ENCODE measurements at regions not wholly inside any gene's neighbourhood (a gene's known extent, or its start where the extent isn't known, plus 50 kb on each side); places are given as distances from the start of the nearest gene placed in this dataset.

GRCh38 chr2:65943099-65943786, 491.7 kb upstream of the MEIS1 start:
- H3K36me3 ChIP-seq (replicated peaks in 1 of 2; ENCODE audit: control insufficient read depth in 1 of 2, insufficient read depth in 2 of 2, low read length in 2 of 2), result no peaks in the 10 kb centered on the region
- Mint-ChIP-seq H3K27me3 (ENCODE audit: low read depth in 3 of 3) (no peaks in the 10 kb centered on the region), H3K4me1 (no peaks in the 10 kb centered on the region), H3K36me3 (no peaks in the 10 kb centered on the region), H3K27ac (peak overlapping the region in 1 of 7 donors; percentile 11), H3K4me3 (no peak overlapping the region), H3K9me3 (peaks cover 4 to 14% (median 9%) of the 10 kb centered on the region in 7 donors)
- 95% methylated on average over 10 of the region's 10 CpGs for WGBS (ENCODE audit: insufficient coverage)
- intact Hi-C loops (cut with micrococcal nuclease), result no loop called here
- no peak overlapping the region for H3K4me3 ChIP-seq (replicated peaks in 1 of 3; ENCODE audit: low read depth in 2 of 3, low read length in 3 of 3)
- H3K9me3 ChIP-seq (replicated peaks in 1 of 2; ENCODE audit: control insufficient read depth in 1 of 2, insufficient read depth in 1 of 2, low read length in 2 of 2), result peaks cover 0 to 12% of the 10 kb centered on the region in 2 donors
- H4K20me1 ChIP-seq (ENCODE audit: insufficient read depth, low read length), result no peaks in the 10 kb centered on the region
- H3K27ac ChIP-seq (ENCODE audit: low read depth in 1 of 2, low read length in 2 of 2), result no peak overlapping the region
- DNase-seq, result no peak
- H3K79me2 ChIP-seq (ENCODE audit: insufficient read depth, low read length), result no peaks in the 10 kb centered on the region
- H3K27me3 ChIP-seq (ENCODE audit: control insufficient read depth in 2 of 2, insufficient read depth in 2 of 2, low read length in 2 of 2), result no peaks in the 10 kb centered on the region
- no peak overlapping the region for H3K4me2 ChIP-seq (replicated peaks; ENCODE audit: extremely low read depth, low read length, poor library complexity, severe bottlenecking)
- no peak overlapping the region for H2AFZ ChIP-seq (ENCODE audit: insufficient read depth, low read depth, low read length, poor library complexity, severe bottlenecking)
- TF ChIP-seq CTCF (IDR thresholded peaks at IDR 0.05), result no peak
- H3K4me1 ChIP-seq (ENCODE audit: control insufficient read depth in 1 of 2, insufficient read depth in 2 of 2, low read length in 2 of 2), result no peaks in the 10 kb centered on the region
- H3K9ac ChIP-seq (ENCODE audit: insufficient read depth, low read length, poor library complexity, severe bottlenecking), result no peak overlapping the region

GRCh38 chr2:65940856-65941255, 494.1 kb upstream of the MEIS1 start:
- Histone ChIP-seq H3K9me3 (replicated peaks in 1 of 2; ENCODE audit: control insufficient read depth in 1 of 2, insufficient read depth in 1 of 2, low read length in 2 of 2) (peaks cover 0 to 12% of the 10 kb centered on the region in 2 donors), H3K79me2 (ENCODE audit: insufficient read depth, low read length) (no peaks in the 10 kb centered on the region), H3K4me1 (ENCODE audit: control insufficient read depth in 1 of 2, insufficient read depth in 2 of 2, low read length in 2 of 2) (no peaks in the 10 kb centered on the region), H3K27me3 (ENCODE audit: control insufficient read depth in 2 of 2, insufficient read depth in 2 of 2, low read length in 2 of 2) (no peaks in the 10 kb centered on the region), H2AFZ (ENCODE audit: insufficient read depth, low read depth, low read length, poor library complexity, severe bottlenecking) (no peak overlapping the region), H3K4me2 (replicated peaks; ENCODE audit: extremely low read depth, low read length, poor library complexity, severe bottlenecking) (no peak overlapping the region), H3K4me3 (replicated peaks in 1 of 3; ENCODE audit: low read depth in 2 of 3, low read length in 3 of 3) (no peak overlapping the region), H3K9ac (ENCODE audit: insufficient read depth, low read length, poor library complexity, severe bottlenecking) (no peak overlapping the region), H3K36me3 (replicated peaks in 1 of 2; ENCODE audit: control insufficient read depth in 1 of 2, insufficient read depth in 2 of 2, low read length in 2 of 2) (no peaks in the 10 kb centered on the region), H3K27ac (ENCODE audit: low read depth in 1 of 2, low read length in 2 of 2) (no peak overlapping the region), H4K20me1 (ENCODE audit: insufficient read depth, low read length) (no peaks in the 10 kb centered on the region)
- TF ChIP-seq CTCF (IDR thresholded peaks at IDR 0.05), result no peak
- no peaks in the 10 kb centered on the region for H3K4me1 Mint-ChIP-seq
- DNase-seq, result no peak
- intact Hi-C loops (cut with micrococcal nuclease), result no loop called here
- H3K9me3 Mint-ChIP-seq, result peaks cover 4 to 10% (median 9%) of the 10 kb centered on the region in 7 donors
- no peaks in the 10 kb centered on the region for H3K27me3 Mint-ChIP-seq (ENCODE audit: low read depth in 3 of 3)
- no peaks in the 10 kb centered on the region for H3K36me3 Mint-ChIP-seq
- H3K27ac Mint-ChIP-seq, result no peak overlapping the region
- no CpG with 5 or more reads among the region's 2 CpGs for WGBS (ENCODE audit: insufficient coverage)
- no peak overlapping the region for H3K4me3 Mint-ChIP-seq

All from CD14-positive monocyte (primary cell).